ENCODE measurements at regions not wholly inside any gene's neighbourhood (a gene's known extent, or its start where the extent isn't known, plus 50 kb on each side); places are given as distances from the start of the nearest gene placed in this dataset.
A peak's percentile ranks its signal among the peaks of the same experiment; 100 is the strongest.
"Not testable (repeated sequence)": the region's sequence is repeated elsewhere in the genome, so short reads cannot be mapped to it uniquely, and the experiment has no call there.

GRCh38 chr7:13742811-13743210 lies 246.7 kb downstream of the ETV1 start:
- peak; percentile 48 to 61 for DNase-seq

GRCh38 chr7:13743226-13743625 lies 246.2 kb downstream of the ETV1 start:
- no peak for DNase-seq

- no peak for DNase-seq
Measured at GRCh38 chr7:13745530-13745929, 243.9 kb downstream of the ETV1 start.

- no peak for DNase-seq
Measured at GRCh38 chr7:13748998-13749397, 240.5 kb downstream of the ETV1 start.

- DNase-seq, result no peak
Measured at GRCh38 chr7:13749636-13750035, 239.8 kb downstream of the ETV1 start.

GRCh38 chr7:13751766-13752165 lies 237.7 kb downstream of the ETV1 start:
- no peak for DNase-seq

GRCh38 chr7:13757841-13758240 lies 231.6 kb downstream of the ETV1 start:
- DNase-seq, result no peak

GRCh38 chr7:13765853-13766252 lies 223.6 kb downstream of the ETV1 start:
- not testable (repeated sequence) for DNase-seq

GRCh38 chr7:13770305-13770704 lies 219.2 kb downstream of the ETV1 start:
- DNase-seq, result no peak

GRCh38 chr7:13774976-13775375 lies 214.5 kb downstream of the ETV1 start:
- no peak for DNase-seq

GRCh38 chr7:13777242-13777641 lies 212.2 kb downstream of the ETV1 start:
- no peak for DNase-seq

GRCh38 chr7:13778967-13779366 lies 210.5 kb downstream of the ETV1 start:
- no peak for DNase-seq

- DNase-seq, result no peak
Measured at GRCh38 chr7:13790611-13791010, 198.9 kb downstream of the ETV1 start.

- no peak for DNase-seq
Measured at GRCh38 chr7:13792208-13792607, 197.3 kb downstream of the ETV1 start.

- no peak for DNase-seq
Measured at GRCh38 chr7:13793926-13794325, 195.5 kb downstream of the ETV1 start.

- DNase-seq, result no peak
Measured at GRCh38 chr7:13794581-13794980, 194.9 kb downstream of the ETV1 start.

- no peak for DNase-seq
Measured at GRCh38 chr7:13797545-13797944, 191.9 kb downstream of the ETV1 start.

GRCh38 chr7:13800694-13801448 lies 188.6 kb downstream of the ETV1 start:
- peak; percentile 18 to 24 for DNase-seq

GRCh38 chr7:13801669-13802068 lies 187.8 kb downstream of the ETV1 start:
- no peak for DNase-seq

GRCh38 chr7:13802651-13803050 lies 186.8 kb downstream of the ETV1 start:
- no peak for DNase-seq

GRCh38 chr7:13803134-13803533 lies 186.3 kb downstream of the ETV1 start:
- no peak for DNase-seq

GRCh38 chr7:13806089-13806867 lies 183.2 kb downstream of the ETV1 start:
- DNase-seq, result not testable (repeated sequence)

GRCh38 chr7:13817230-13817629 lies 172.2 kb downstream of the ETV1 start:
- DNase-seq, result not testable (repeated sequence)

GRCh38 chr7:13821152-13821787 lies 168.2 kb downstream of the ETV1 start:
- no peak for DNase-seq
